HG03439 (cell line): ENCODE measurements at regions not wholly inside any gene's neighbourhood (a gene's known extent, or its start where the extent isn't known, plus 50 kb on each side); places are given as distances from the start of the nearest gene placed in this dataset.

Experiments
- ATAC-seq: cut with Tn5 transposase; IDR thresholded peaks from one replicate; pipeline ENCODE4 v1.9.1; 2021; ENCODE audit warnings: mild to moderate bottlenecking, moderate library complexity; ENCODE audit not compliant: unreplicated experiment

GRCh38 chr14:22010545-22011252 lies 337.1 kb upstream of the OR4E1 start:
- ATAC-seq: no peak

- ATAC-seq: no peak
These were observed 335.1 kb upstream of the OR4E1 start for GRCh38 chr14:22008766-22009165.

GRCh38 chr14:22007784-22008412 lies 334.3 kb upstream of the OR4E1 start:
- ATAC-seq: no peak

- ATAC-seq: no peak
These were observed 333.7 kb upstream of the OR4E1 start for GRCh38 chr14:22007363-22007762.

GRCh38 chr14:22003461-22003860 lies 329.8 kb upstream of the OR4E1 start:
- no peak for ATAC-seq

- no peak for ATAC-seq
These were observed 329.3 kb upstream of the OR4E1 start for GRCh38 chr14:22002860-22003284.

GRCh38 chr14:21999402-21999801 lies 325.8 kb upstream of the OR4E1 start:
- no peak for ATAC-seq

- ATAC-seq: no peak
These were observed 323.7 kb upstream of the OR4E1 start for GRCh38 chr14:21997300-21997699.

GRCh38 chr14:21995332-21995731 lies 321.7 kb upstream of the OR4E1 start:
- ATAC-seq: no peak

- ATAC-seq: no peak
These were observed 320.2 kb upstream of the OR4E1 start for GRCh38 chr14:21993837-21994236.

GRCh38 chr14:21993070-21993469 lies 319.5 kb upstream of the OR4E1 start:
- ATAC-seq: no peak

- no peak for ATAC-seq
These were observed 317.5 kb upstream of the OR4E1 start for GRCh38 chr14:21991130-21991529.

- ATAC-seq: no peak
These were observed 316.5 kb upstream of the OR4E1 start for GRCh38 chr14:21990116-21990515.

GRCh38 chr14:21989090-21989489 lies 315.5 kb upstream of the OR4E1 start:
- no peak for ATAC-seq

GRCh38 chr14:21988413-21988812 lies 314.8 kb upstream of the OR4E1 start:
- ATAC-seq: no peak

GRCh38 chr14:21987937-21988336 lies 314.3 kb upstream of the OR4E1 start:
- no peak for ATAC-seq

GRCh38 chr14:21985081-21985480 lies 311.5 kb upstream of the OR4E1 start:
- no peak for ATAC-seq

GRCh38 chr14:21978999-21979314 lies 305.3 kb upstream of the OR4E1 start:
- no peak for ATAC-seq

- ATAC-seq: no peak
These were observed 304.8 kb upstream of the OR4E1 start for GRCh38 chr14:21978184-21978998.

GRCh38 chr14:21974741-21975140 lies 301.1 kb upstream of the OR4E1 start:
- no peak for ATAC-seq

GRCh38 chr14:21965042-21965441 lies 291.4 kb upstream of the OR4E1 start:
- ATAC-seq: no peak

GRCh38 chr14:21964180-21964579 lies 290.6 kb upstream of the OR4E1 start:
- no peak for ATAC-seq
